ENCODE measurements at regions not wholly inside any gene's neighbourhood (a gene's known extent, or its start where the extent isn't known, plus 50 kb on each side); places are given as distances from the start of the nearest gene placed in this dataset.
A peak's percentile ranks its signal among the peaks of the same experiment; 100 is the strongest.

DNA sequence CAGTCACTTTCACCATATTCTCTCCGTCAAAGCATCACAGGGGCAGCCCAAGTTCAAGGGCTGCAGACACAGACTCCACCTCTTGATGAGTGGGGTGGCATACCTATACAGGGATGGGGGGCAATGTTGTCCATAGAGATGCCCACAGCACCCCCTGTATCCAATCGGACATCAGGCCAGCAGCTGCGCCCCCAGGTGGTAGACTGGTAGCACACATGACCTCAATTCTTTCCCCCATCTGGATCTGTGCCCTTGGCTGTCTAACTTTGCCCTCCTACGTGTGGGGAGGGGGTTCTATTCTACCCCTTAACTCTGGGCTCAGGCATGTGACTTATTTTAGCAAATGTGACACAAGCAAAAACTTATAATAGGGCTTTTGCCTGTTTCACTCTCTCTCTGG, 84.0 kb upstream of the SLC25A48 start:
- peak; percentile 61 for ATAC-seq
- no peaks in the 10 kb centered on the region for H3K36me3 ChIP-seq (ENCODE audit: insufficient read depth)
- peaks cover 10% of the 10 kb centered on the region for H3K36me3 Mint-ChIP-seq (ENCODE audit: low read depth)

More for the DNA sequence above, 84.0 kb upstream of the SLC25A48 start:
- H3K4me3 Mint-ChIP-seq, result no peak overlapping the region
- H3K4me1 Mint-ChIP-seq, result no peaks in the 10 kb centered on the region
- H3K27ac Mint-ChIP-seq, result no peak overlapping the region
- peaks cover 10% of the 10 kb centered on the region for H3K9me3 Mint-ChIP-seq
- no peaks in the 10 kb centered on the region for H4K20me1 ChIP-seq (replicated peaks; ENCODE audit: insufficient read depth)
- no peaks in the 10 kb centered on the region for H3K4me1 ChIP-seq (ENCODE audit: insufficient read depth)
- peaks cover 4% of the 10 kb centered on the region; the same call in 1 of the 2 replicates for H3K9me2 ChIP-seq (ENCODE audit: insufficient read depth)
- no peaks in the 10 kb centered on the region for H3F3A ChIP-seq (replicated peaks; ENCODE audit: low read depth)
- no peak overlapping the region for H3K4me2 ChIP-seq
- H3K27ac ChIP-seq (ENCODE audit: low read depth), result no peak overlapping the region
- peaks cover 2% of the 10 kb centered on the region for H3K27me3 Mint-ChIP-seq (ENCODE audit: insufficient read depth, low read depth, poor library complexity)
- no peak overlapping the region for H2AFZ ChIP-seq
- H3K4me3 ChIP-seq, result no peak overlapping the region
- DNase-seq (ENCODE audit: low spot score), result peak; percentile 44
- no peaks in the 10 kb centered on the region for H3K27me3 ChIP-seq (ENCODE audit: insufficient read depth)
- no peaks in the 10 kb centered on the region for H3K79me2 ChIP-seq (replicated peaks; ENCODE audit: insufficient read depth)
- TF ChIP-seq JUNB (IDR thresholded peaks at IDR 0.05; ENCODE audit: unreplicated experiment), result no peak
- no peak for TF ChIP-seq NANOG (IDR thresholded peaks at IDR 0.05; ENCODE audit: borderline replicate concordance)
- no peak for TF ChIP-seq POLR2AphosphoS5 (IDR thresholded peaks at IDR 0.05; ENCODE audit: low read depth)
- TF ChIP-seq ZNF462 (CRISPR knock-in tag; IDR thresholded peaks at IDR 0.05), result no peak
- TF ChIP-seq CTCF (conservative IDR thresholded peaks at IDR 0.05; ENCODE audit: low read depth in 2 of 2), result peak; percentile 47 to 74
